GM23338 (cell line): ENCODE measurements at regions not wholly inside any gene's neighbourhood (a gene's known extent, or its start where the extent isn't known, plus 50 kb on each side); places are given as distances from the start of the nearest gene placed in this dataset.

Experiments used
- CREB1 ChIP-seq: fragments of 250-450 bp; sonication (Bioruptor Pico); IDR thresholded peaks from 2 replicates; pipeline ENCODE4 v1.5.0; 2020; ENCODE audit warnings: low read depth, mild to moderate bottlenecking, moderate library complexity
- EZH2 ChIP-seq: fragments of 200-600 bp; sonication (generic); IDR thresholded peaks from one replicate; pipeline ENCODE4 v1.8.0; 2017; ENCODE audit warnings: antibody characterized with exemption, mild to moderate bottlenecking, low read depth; ENCODE audit not compliant: unreplicated experiment
- EZH2phosphoT487 ChIP-seq: fragments of 200-600 bp; sonication (generic); IDR thresholded peaks from one replicate; pipeline ENCODE4 v1.8.1; 2018; ENCODE audit warnings: antibody characterized with exemption; ENCODE audit not compliant: unreplicated experiment
- JUNB ChIP-seq: IDR thresholded peaks from one replicate; pipeline ENCODE4 v1.6.1; 2016; ENCODE audit warnings: antibody characterized with exemption; ENCODE audit not compliant: unreplicated experiment
- NANOG ChIP-seq: IDR thresholded peaks from 2 replicates; pipeline ENCODE4 v1.6.1; 2016; ENCODE audit warnings: antibody characterized with exemption, borderline replicate concordance
- POLR2AphosphoS5 ChIP-seq: IDR thresholded peaks from 2 replicates; pipeline ENCODE4 v1.6.1; 2016; ENCODE audit warnings: antibody characterized with exemption, low read depth
- STAT1 ChIP-seq: IDR thresholded peaks from one replicate; pipeline ENCODE4 v1.6.1; 2016; ENCODE audit warnings: antibody characterized with exemption; ENCODE audit not compliant: unreplicated experiment
- ZNF114 ChIP-seq: fragments of 250-450 bp; sonication (Bioruptor Pico); IDR thresholded peaks from 2 replicates; pipeline ENCODE4 v1.5.0; 2020; ENCODE audit warnings: mild to moderate bottlenecking, moderate library complexity
- ZNF331 ChIP-seq: fragments of 250-450 bp; sonication (Bioruptor Pico); IDR thresholded peaks from 2 replicates; pipeline ENCODE4 v1.5.0; 2020; ENCODE audit warnings: low read depth, mild to moderate bottlenecking, moderate library complexity
- TF ChIP-seq, protein P1 (sequence below): IDR thresholded peaks from one replicate; pipeline ENCODE4 v1.6.1; 2018; ENCODE audit warnings: antibody characterized with exemption; ENCODE audit not compliant: unreplicated experiment
- TF ChIP-seq, protein P2 (sequence below), 2 experiments: fragments of 200-600 bp in 1 of 2; sonication (generic) in 1 of 2; conservative IDR thresholded peaks; 2 replicates each; pipeline versions ENCODE4 v1.5.1 to v1.6.1; 2016 to 2017; ENCODE audit warnings: antibody characterized with exemption in 2 of 2, low read depth in 2 of 2, mild to moderate bottlenecking in 2 of 2, moderate library complexity in 1 of 2
- TF ChIP-seq, protein P3 (sequence below): IDR thresholded peaks from 2 replicates; pipeline ENCODE4 v1.6.1; 2016; ENCODE audit warnings: antibody characterized with exemption
- TF ChIP-seq, protein P4 (sequence below): fragments of 250-450 bp; sonication (Bioruptor Pico); IDR thresholded peaks from 2 replicates; pipeline ENCODE4 v1.5.0; 2020; ENCODE audit warnings: mild to moderate bottlenecking, moderate library complexity

DNA sequence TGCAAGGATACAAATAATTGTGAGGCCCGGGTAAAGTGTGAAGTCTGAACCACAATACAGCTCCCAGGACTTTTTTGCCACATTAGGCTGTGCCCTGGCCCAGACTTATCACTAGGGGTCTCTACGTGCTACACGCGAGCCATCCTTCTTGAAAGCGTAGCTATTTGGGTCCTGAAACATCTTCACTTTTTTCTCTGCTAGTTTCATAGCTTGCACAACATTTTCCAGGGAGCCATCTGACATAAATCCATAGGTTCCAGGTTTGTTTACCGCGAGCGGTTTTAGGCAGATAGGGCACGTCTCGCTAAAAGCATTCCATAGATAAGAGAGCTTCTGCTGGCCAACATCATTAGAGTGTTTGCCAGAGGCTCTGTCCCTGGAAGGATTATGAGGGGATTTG, 226.5 kb downstream of the RPS24 start:
- TF ChIP-seq, protein P1, sequence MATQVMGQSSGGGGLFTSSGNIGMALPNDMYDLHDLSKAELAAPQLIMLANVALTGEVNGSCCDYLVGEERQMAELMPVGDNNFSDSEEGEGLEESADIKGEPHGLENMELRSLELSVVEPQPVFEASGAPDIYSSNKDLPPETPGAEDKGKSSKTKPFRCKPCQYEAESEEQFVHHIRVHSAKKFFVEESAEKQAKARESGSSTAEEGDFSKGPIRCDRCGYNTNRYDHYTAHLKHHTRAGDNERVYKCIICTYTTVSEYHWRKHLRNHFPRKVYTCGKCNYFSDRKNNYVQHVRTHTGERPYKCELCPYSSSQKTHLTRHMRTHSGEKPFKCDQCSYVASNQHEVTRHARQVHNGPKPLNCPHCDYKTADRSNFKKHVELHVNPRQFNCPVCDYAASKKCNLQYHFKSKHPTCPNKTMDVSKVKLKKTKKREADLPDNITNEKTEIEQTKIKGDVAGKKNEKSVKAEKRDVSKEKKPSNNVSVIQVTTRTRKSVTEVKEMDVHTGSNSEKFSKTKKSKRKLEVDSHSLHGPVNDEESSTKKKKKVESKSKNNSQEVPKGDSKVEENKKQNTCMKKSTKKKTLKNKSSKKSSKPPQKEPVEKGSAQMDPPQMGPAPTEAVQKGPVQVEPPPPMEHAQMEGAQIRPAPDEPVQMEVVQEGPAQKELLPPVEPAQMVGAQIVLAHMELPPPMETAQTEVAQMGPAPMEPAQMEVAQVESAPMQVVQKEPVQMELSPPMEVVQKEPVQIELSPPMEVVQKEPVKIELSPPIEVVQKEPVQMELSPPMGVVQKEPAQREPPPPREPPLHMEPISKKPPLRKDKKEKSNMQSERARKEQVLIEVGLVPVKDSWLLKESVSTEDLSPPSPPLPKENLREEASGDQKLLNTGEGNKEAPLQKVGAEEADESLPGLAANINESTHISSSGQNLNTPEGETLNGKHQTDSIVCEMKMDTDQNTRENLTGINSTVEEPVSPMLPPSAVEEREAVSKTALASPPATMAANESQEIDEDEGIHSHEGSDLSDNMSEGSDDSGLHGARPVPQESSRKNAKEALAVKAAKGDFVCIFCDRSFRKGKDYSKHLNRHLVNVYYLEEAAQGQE = no peak
- no peak for TF ChIP-seq POLR2AphosphoS5
- TF ChIP-seq, protein P2, sequence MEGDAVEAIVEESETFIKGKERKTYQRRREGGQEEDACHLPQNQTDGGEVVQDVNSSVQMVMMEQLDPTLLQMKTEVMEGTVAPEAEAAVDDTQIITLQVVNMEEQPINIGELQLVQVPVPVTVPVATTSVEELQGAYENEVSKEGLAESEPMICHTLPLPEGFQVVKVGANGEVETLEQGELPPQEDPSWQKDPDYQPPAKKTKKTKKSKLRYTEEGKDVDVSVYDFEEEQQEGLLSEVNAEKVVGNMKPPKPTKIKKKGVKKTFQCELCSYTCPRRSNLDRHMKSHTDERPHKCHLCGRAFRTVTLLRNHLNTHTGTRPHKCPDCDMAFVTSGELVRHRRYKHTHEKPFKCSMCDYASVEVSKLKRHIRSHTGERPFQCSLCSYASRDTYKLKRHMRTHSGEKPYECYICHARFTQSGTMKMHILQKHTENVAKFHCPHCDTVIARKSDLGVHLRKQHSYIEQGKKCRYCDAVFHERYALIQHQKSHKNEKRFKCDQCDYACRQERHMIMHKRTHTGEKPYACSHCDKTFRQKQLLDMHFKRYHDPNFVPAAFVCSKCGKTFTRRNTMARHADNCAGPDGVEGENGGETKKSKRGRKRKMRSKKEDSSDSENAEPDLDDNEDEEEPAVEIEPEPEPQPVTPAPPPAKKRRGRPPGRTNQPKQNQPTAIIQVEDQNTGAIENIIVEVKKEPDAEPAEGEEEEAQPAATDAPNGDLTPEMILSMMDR (conservative IDR thresholded peaks at IDR 0.05; ENCODE audit: low read depth in 2 of 2) = peak; percentile 54 to 62
- no peak for TF ChIP-seq EZH2
- no peak for TF ChIP-seq JUNB
- no peak for TF ChIP-seq EZH2phosphoT487
- TF ChIP-seq ZNF114 (CRISPR knock-in tag) = no peak
- TF ChIP-seq, protein P3, sequence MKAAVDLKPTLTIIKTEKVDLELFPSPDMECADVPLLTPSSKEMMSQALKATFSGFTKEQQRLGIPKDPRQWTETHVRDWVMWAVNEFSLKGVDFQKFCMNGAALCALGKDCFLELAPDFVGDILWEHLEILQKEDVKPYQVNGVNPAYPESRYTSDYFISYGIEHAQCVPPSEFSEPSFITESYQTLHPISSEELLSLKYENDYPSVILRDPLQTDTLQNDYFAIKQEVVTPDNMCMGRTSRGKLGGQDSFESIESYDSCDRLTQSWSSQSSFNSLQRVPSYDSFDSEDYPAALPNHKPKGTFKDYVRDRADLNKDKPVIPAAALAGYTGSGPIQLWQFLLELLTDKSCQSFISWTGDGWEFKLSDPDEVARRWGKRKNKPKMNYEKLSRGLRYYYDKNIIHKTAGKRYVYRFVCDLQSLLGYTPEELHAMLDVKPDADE = no peak
- TF ChIP-seq STAT1 = no peak
- TF ChIP-seq, protein P4, sequence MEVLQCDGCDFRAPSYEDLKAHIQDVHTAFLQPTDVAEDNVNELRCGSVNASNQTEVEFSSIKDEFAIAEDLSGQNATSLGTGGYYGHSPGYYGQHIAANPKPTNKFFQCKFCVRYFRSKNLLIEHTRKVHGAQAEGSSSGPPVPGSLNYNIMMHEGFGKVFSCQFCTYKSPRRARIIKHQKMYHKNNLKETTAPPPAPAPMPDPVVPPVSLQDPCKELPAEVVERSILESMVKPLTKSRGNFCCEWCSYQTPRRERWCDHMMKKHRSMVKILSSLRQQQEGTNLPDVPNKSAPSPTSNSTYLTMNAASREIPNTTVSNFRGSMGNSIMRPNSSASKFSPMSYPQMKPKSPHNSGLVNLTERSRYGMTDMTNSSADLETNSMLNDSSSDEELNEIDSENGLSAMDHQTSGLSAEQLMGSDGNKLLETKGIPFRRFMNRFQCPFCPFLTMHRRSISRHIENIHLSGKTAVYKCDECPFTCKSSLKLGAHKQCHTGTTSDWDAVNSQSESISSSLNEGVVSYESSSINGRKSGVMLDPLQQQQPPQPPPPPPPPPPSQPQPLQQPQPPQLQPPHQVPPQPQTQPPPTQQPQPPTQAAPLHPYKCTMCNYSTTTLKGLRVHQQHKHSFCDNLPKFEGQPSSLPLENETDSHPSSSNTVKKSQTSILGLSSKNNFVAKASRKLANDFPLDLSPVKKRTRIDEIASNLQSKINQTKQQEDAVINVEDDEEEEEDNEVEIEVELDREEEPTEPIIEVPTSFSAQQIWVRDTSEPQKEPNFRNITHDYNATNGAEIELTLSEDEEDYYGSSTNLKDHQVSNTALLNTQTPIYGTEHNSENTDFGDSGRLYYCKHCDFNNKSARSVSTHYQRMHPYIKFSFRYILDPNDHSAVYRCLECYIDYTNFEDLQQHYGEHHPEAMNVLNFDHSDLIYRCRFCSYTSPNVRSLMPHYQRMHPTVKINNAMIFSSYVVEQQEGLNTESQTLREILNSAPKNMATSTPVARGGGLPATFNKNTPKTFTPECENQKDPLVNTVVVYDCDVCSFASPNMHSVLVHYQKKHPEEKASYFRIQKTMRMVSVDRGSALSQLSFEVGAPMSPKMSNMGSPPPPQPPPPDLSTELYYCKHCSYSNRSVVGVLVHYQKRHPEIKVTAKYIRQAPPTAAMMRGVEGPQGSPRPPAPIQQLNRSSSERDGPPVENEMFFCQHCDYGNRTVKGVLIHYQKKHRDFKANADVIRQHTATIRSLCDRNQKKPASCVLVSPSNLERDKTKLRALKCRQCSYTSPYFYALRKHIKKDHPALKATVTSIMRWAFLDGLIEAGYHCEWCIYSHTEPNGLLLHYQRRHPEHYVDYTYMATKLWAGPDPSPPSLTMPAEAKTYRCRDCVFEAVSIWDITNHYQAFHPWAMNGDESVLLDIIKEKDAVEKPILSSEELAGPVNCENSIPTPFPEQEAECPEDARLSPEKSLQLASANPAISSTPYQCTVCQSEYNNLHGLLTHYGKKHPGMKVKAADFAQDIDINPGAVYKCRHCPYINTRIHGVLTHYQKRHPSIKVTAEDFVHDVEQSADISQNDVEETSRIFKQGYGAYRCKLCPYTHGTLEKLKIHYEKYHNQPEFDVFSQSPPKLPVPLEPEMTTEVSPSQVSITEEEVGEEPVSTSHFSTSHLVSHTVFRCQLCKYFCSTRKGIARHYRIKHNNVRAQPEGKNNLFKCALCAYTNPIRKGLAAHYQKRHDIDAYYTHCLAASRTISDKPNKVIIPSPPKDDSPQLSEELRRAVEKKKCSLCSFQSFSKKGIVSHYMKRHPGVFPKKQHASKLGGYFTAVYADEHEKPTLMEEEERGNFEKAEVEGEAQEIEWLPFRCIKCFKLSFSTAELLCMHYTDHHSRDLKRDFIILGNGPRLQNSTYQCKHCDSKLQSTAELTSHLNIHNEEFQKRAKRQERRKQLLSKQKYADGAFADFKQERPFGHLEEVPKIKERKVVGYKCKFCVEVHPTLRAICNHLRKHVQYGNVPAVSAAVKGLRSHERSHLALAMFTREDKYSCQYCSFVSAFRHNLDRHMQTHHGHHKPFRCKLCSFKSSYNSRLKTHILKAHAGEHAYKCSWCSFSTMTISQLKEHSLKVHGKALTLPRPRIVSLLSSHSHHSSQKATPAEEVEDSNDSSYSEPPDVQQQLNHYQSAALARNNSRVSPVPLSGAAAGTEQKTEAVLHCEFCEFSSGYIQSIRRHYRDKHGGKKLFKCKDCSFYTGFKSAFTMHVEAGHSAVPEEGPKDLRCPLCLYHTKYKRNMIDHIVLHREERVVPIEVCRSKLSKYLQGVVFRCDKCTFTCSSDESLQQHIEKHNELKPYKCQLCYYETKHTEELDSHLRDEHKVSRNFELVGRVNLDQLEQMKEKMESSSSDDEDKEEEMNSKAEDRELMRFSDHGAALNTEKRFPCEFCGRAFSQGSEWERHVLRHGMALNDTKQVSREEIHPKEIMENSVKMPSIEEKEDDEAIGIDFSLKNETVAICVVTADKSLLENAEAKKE (CRISPR knock-in tag) = no peak
- no peak for TF ChIP-seq ZNF331 (CRISPR knock-in tag)
- no peak for TF ChIP-seq NANOG
- no peak for TF ChIP-seq CREB1 (CRISPR knock-in tag)
